GM12878 (cell line): ENCODE measurements at regions not wholly inside any gene's neighbourhood (a gene's known extent, or its start where the extent isn't known, plus 50 kb on each side); places are given as distances from the start of the nearest gene placed in this dataset.

Source experiments
- BRCA1 ChIP-seq: IDR thresholded peaks from 2 replicates; pipeline ENCODE4 v1.6.1; 2011; ENCODE audit warnings: low read depth, low read length, improper control_type of control experiment
- CBX3 ChIP-seq: fragments of 200-600 bp; sonication (generic); IDR thresholded peaks from 2 replicates; pipeline ENCODE4 v1.6.1; 2016; ENCODE audit warnings: low read depth, borderline replicate concordance
- CEBPB ChIP-seq, 2 experiments: fragments of 150-350 bp in 1 of 2; IDR thresholded peaks; 2 replicates each; pipeline ENCODE4 v1.6.1; 2012 to 2014; ENCODE audit warnings: low read depth in 2 of 2, low read length in 2 of 2, borderline replicate concordance in 1 of 2, inconsistent platforms in 1 of 2
- FOS ChIP-seq: IDR thresholded peaks from 3 replicates; pipeline ENCODE4 v1.6.1; 2011; ENCODE audit warnings: borderline replicate concordance; ENCODE audit not compliant: insufficient read length; ENCODE audit errors: extremely low read depth
- MLLT1 ChIP-seq: fragments of 450-650 bp; IDR thresholded peaks from 2 replicates; pipeline ENCODE4 v1.6.1; 2016; ENCODE audit warnings: mild to moderate bottlenecking
- MYB ChIP-seq: fragments of 150-350 bp; IDR thresholded peaks from 2 replicates; pipeline ENCODE4 v1.6.1; 2014; ENCODE audit warnings: mild to moderate bottlenecking, low read depth, low read length, borderline replicate concordance
- PML ChIP-seq: IDR thresholded peaks from 2 replicates; pipeline ENCODE4 v1.6.1; 2012; ENCODE audit warnings: low read length, inconsistent platforms
- POLR2A ChIP-seq: IDR thresholded peaks from 2 replicates; pipeline ENCODE4 v1.6.1; 2011; ENCODE audit warnings: low read depth, mild to moderate bottlenecking, low read length
- RAD51 ChIP-seq: fragments of 450-650 bp; IDR thresholded peaks from 2 replicates; pipeline ENCODE4 v1.6.1; 2016; ENCODE audit warnings: moderate library complexity, mild to moderate bottlenecking, inconsistent platforms
- ZBTB33 ChIP-seq: fragments of 450-650 bp; IDR thresholded peaks from 2 replicates; pipeline ENCODE4 v1.6.1; 2017; ENCODE audit warnings: mild to moderate bottlenecking
- TF ChIP-seq, protein P1 (sequence below): fragments of 450-650 bp; IDR thresholded peaks from 2 replicates; pipeline ENCODE4 v1.6.1; 2016; ENCODE audit warnings: mild to moderate bottlenecking, moderate library complexity, borderline replicate concordance

- no peak for TF ChIP-seq CEBPB (IDR thresholded peaks at IDR 0.05; ENCODE audit: borderline replicate concordance in 1 of 2, low read depth in 2 of 2, low read length in 2 of 2)
- TF ChIP-seq PML: no peak
- TF ChIP-seq MYB: no peak
- no peak for TF ChIP-seq ZBTB33
- TF ChIP-seq RAD51: no peak
- TF ChIP-seq FOS: no peak
- TF ChIP-seq CBX3: no peak
- TF ChIP-seq POLR2A: no peak
- TF ChIP-seq MLLT1: no peak
- TF ChIP-seq, protein P1, sequence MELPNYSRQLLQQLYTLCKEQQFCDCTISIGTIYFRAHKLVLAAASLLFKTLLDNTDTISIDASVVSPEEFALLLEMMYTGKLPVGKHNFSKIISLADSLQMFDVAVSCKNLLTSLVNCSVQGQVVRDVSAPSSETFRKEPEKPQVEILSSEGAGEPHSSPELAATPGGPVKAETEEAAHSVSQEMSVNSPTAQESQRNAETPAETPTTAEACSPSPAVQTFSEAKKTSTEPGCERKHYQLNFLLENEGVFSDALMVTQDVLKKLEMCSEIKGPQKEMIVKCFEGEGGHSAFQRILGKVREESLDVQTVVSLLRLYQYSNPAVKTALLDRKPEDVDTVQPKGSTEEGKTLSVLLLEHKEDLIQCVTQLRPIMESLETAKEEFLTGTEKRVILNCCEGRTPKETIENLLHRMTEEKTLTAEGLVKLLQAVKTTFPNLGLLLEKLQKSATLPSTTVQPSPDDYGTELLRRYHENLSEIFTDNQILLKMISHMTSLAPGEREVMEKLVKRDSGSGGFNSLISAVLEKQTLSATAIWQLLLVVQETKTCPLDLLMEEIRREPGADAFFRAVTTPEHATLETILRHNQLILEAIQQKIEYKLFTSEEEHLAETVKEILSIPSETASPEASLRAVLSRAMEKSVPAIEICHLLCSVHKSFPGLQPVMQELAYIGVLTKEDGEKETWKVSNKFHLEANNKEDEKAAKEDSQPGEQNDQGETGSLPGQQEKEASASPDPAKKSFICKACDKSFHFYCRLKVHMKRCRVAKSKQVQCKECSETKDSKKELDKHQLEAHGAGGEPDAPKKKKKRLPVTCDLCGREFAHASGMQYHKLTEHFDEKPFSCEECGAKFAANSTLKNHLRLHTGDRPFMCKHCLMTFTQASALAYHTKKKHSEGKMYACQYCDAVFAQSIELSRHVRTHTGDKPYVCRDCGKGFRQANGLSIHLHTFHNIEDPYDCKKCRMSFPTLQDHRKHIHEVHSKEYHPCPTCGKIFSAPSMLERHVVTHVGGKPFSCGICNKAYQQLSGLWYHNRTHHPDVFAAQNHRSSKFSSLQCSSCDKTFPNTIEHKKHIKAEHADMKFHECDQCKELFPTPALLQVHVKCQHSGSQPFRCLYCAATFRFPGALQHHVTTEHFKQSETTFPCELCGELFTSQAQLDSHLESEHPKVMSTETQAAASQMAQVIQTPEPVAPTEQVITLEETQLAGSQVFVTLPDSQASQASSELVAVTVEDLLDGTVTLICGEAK: no peak
- TF ChIP-seq BRCA1: no peak
Observed at GRCh38 chr11:134882671-134883297, 470.7 kb upstream of the B3GAT1 start (continued).
